ENCODE measurements at regions not wholly inside any gene's neighbourhood (a gene's known extent, or its start where the extent isn't known, plus 50 kb on each side); places are given as distances from the start of the nearest gene placed in this dataset.

DNA sequence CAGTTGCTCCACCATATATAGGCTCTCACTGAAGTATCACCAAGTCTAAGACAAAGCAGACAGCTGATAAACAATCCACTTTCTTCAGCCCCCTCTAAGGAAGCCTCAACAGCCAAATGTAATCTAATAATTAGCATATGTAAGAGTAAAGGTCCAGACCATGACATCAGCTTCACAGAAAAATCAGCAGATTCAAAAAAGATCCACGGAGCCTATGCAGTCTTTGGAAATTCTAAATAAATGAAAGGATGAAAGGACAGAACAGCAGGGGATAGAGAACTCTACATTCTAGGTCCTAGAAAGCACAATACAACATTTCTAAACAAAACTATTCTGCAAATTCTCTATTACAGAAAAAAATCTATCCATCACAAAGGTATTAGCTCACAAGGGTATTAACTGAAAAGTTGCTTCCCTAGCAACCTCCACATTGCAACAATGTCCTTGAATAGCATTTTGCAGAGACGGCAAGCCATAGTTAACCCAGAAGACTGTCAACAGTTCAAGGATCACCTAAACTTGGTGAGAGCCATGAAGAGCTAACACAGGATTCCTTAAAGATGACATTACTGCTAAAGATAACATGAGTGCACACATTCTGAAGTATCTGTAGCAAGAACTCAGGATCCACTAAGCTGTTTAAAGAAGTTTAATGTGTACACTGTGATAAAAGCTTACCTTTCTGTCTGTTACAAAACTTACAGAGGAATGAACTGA is 74.3 kb downstream of the SIPA1L2 start:
- DNase-seq (ENCODE audit: low spot score), result no peak

GRCh38 chr1:232554409-232554808 is 75.5 kb downstream of the SIPA1L2 start:
- DNase-seq (ENCODE audit: low spot score), result no peak

GRCh38 chr1:232553809-232554208 is 76.1 kb downstream of the SIPA1L2 start:
- peak; percentile 54 for DNase-seq (ENCODE audit: low spot score)

GRCh38 chr1:232553050-232553754 is 76.7 kb downstream of the SIPA1L2 start:
- no peak for DNase-seq (ENCODE audit: low spot score)

DNA sequence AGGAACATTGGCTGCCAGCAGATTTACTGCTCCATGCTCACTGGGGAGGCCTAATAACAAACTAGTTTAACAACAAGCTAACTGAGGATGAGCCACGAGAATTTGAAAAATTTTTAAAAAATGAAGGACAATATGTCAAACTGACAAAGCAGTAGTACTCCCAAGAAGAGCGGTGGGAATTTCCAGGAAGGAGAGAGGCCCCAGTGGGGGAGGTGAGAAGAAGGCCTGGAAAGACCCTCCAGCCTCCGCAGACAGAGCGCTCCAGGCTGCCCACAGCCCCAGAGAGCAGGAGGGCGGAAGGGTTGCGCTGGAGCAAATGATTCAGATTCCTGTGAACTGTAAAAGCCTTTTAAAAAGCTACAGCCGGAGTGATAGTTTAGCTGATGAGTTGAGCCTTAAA is 78.5 kb downstream of the SIPA1L2 start:
- DNase-seq (ENCODE audit: low spot score), result no peak

DNA sequence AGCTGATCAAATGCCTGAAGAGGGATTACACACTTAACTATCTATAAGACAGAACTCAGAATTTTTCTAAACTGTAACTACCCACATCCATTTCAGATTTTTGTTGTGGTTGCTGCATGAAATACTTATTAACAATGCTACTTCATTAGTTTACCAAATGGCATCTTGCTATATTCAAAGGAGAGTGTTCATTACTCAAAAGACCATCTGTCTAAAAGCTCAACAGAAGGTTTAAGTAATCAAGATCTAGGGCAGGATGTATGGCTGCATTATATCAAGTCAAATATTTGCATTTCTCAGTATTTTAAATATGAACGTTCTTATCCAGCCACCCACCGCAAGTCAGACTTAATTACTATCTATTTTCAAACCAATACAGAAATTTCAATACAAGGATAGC is 79.9 kb downstream of the SIPA1L2 start:
- DNase-seq (ENCODE audit: low spot score), result no peak

DNA sequence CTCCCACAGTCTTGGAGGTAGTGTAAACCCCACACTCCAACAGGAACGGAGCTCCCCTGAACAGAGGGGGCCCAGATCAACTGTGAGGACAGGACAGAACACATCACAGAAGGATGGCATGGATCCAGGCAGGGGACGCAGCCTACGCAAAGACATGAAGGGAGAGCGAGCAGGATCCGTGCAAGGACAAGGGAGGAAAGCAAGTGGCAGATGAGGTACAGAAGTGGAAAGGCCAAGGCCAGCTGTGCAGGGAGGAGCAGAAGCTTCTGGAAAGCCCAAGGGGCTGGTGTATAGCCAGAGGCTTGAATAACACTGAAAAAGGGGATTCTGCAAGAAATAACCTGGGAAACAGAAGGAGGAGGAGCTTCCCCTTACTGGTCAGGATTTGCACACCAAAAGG is 81.2 kb downstream of the SIPA1L2 start:
- DNase-seq (ENCODE audit: low spot score), result no peak

- no peak for DNase-seq (ENCODE audit: low spot score)
Measured at GRCh38 chr1:232547938-232548484, 81.9 kb downstream of the SIPA1L2 start.

- no peak for DNase-seq (ENCODE audit: low spot score)
Measured at GRCh38 chr1:232542633-232543593, 87.0 kb downstream of the SIPA1L2 start.

- DNase-seq (ENCODE audit: low spot score), result no peak
Measured at GRCh38 chr1:232538943-232539302, 91.0 kb downstream of the SIPA1L2 start.

- DNase-seq (ENCODE audit: low spot score), result peak; percentile 48
Measured at GRCh38 chr1:232538224-232538942, 91.5 kb downstream of the SIPA1L2 start.

- DNase-seq (ENCODE audit: low spot score), result no peak
Measured at GRCh38 chr1:232534552-232535517, 95.1 kb downstream of the SIPA1L2 start.

DNA sequence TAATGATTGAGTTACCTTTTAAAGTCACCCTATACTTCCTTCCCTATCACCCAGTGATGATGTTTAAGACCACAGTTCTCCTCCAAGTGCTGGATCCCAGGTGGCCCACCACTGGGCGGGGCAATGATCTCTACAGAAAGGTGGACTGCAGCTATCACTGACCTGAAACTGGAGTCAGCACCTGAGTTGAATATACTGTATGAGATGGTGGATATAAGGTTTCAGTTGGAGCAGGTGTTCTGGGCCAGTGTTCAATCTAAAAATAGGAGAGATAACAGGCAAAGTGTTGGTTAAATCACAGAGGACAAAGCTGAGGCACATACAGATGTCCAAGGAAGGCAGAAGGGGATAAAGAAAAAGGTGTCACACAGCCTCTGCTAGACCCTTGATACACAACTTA is 96.6 kb downstream of the SIPA1L2 start:
- DNase-seq (ENCODE audit: low spot score), result no peak

DNA sequence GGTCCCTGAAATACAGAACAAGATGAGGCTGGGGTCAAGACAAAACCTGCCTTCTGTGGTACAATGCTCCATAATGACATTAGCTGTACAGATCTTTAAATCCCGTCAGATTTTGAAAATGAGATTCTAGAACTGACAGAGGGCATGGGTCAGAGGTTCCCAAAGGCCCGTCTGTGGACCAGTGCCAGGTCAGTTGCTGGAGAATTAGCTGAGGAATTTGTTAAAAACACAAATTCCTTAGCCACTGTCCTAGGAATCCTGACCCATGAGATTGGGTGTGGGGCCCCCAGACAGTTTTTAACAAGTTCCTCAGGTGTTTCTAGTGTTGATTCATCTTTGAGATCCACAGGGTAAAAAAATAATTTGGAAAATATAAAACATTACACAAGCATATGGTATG is 97.0 kb downstream of the SIPA1L2 start:
- no peak for DNase-seq (ENCODE audit: low spot score)

GRCh38 chr1:232531291-232531690 is 98.6 kb downstream of the SIPA1L2 start:
- no peak for DNase-seq (ENCODE audit: low spot score)

GRCh38 chr1:232529747-232530146 is 100.2 kb downstream of the SIPA1L2 start:
- no peak for DNase-seq (ENCODE audit: low spot score)

GRCh38 chr1:232528472-232529089 is 101.4 kb downstream of the SIPA1L2 start:
- no peak for DNase-seq (ENCODE audit: low spot score)

DNA sequence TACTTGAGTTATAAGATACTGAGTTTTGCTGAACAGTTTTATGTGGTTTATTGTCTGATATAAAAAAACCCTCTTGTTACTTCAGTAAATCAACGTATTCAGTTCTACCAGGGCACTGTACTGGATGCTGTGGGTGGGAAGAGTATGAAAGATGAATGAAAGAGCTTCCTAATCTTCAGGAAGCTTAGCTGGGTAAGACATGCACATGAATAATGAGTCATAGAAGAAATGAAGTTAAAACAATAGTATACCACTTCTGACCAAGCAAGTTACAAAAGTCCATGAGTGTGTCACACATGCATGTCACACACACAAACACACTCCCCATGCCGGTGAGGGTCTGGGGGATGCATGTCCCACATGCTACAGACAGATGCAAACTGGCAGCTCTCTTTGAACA is 105.9 kb downstream of the SIPA1L2 start:
- no peak for DNase-seq (ENCODE audit: low spot score)

GRCh38 chr1:232522189-232522588 is 107.7 kb downstream of the SIPA1L2 start:
- DNase-seq (ENCODE audit: low spot score), result no peak

- DNase-seq (ENCODE audit: low spot score), result no peak
Measured at GRCh38 chr1:232521660-232522059, 108.3 kb downstream of the SIPA1L2 start.

Measured in AG08395 (cell line).